H54 (cell line): ENCODE measurements at regions not wholly inside any gene's neighbourhood (a gene's known extent, or its start where the extent isn't known, plus 50 kb on each side); places are given as distances from the start of the nearest gene placed in this dataset.

Source experiments
- DNase-seq: peaks from one replicate; pipeline ENCODE4 v3.0.0; 2011; ENCODE audit warnings: low spot score, mixed read lengths; ENCODE audit not compliant: insufficient read length
- FAIRE-seq: peaks from 3 replicates; lab custom pipeline; 2011; peaks lifted over from hg19 to GRCh38; lab: Jason Lieb, UNC
- POLR2A ChIP-seq: IDR thresholded peaks from 2 replicates; pipeline ENCODE4 v1.6.1; 2011; ENCODE audit warnings: low read depth, mild to moderate bottlenecking, low read length

DNA sequence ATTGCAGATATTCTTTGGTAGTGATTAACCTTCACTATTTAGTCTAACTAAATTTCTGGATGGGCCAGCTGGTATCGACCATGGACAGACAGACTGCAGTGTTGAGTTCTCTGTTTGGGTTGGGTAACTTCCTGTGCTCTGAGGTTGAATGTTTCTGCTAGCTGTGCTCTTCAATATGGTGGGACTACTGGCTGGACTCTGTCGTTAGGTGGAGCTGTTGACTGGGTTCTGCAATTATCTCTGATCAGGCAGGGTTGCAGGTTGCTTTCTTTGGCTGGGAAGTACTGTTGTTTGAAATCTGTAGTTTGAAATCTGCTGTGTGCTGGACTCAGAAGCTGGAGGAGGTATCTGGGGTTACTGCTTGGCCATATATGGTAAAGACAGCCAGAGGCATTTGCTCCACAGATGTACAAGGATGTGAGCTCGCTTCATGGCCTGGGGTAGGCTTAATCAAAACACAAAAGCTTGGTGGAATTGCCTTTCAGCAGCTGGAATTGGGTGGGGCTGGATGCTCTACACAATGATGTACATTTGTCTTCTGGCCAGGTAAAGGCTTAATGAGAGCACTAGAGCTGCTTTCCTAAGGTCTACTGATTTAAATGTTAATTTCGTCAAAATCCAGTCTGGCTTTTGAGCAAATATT, 1472.0 kb downstream of the FAM133A start:
- no peak for TF ChIP-seq POLR2A
- DNase-seq (no peak), FAIRE-seq (no peak)

- FAIRE-seq, result no peak
- no peak for TF ChIP-seq POLR2A
- no peak for DNase-seq
These were observed 1478.8 kb downstream of the FAM133A start for GRCh38 chrX:95152810-95153209.

GRCh38 chrX:95156566-95156965, 1482.6 kb downstream of the FAM133A start:
- DNase-seq (no peak), FAIRE-seq (no peak)
- no peak for TF ChIP-seq POLR2A
